Activated T-cell treated with anti-CD3 and anti-CD28 coated beads, Interleukin-2, amount 50 U/mL, for 24 hours (primary cell): ENCODE measurements at regions not wholly inside any gene's neighbourhood (a gene's known extent, or its start where the extent isn't known, plus 50 kb on each side); places are given as distances from the start of the nearest gene placed in this dataset.

Experiments used
- DNase-seq: peaks from one replicate; pipeline ENCODE4 v3.0.0-alpha.2; 2020
- H3K27ac Mint-ChIP-seq: 2 replicates; pipeline ENCODE4 v1.8.0; 2020; ENCODE audit warnings: mild to moderate bottlenecking, mixed read lengths
- H3K27me3 Mint-ChIP-seq: 2 replicates; pipeline ENCODE4 v1.8.0; 2020; ENCODE audit warnings: mixed read lengths
- H3K36me3 Mint-ChIP-seq: 2 replicates; pipeline ENCODE4 v1.8.0; 2020; ENCODE audit warnings: low read depth, mixed read lengths
- H3K4me1 Mint-ChIP-seq: 2 replicates; pipeline ENCODE4 v1.8.0; 2020; ENCODE audit warnings: low read depth, mixed read lengths
- H3K4me3 Mint-ChIP-seq: 2 replicates; pipeline ENCODE4 v1.8.0; 2020; ENCODE audit warnings: mild to moderate bottlenecking, moderate library complexity, mixed read lengths
- H3K9me3 Mint-ChIP-seq: 2 replicates; pipeline ENCODE4 v1.8.0; 2020; ENCODE audit warnings: mixed read lengths

DNA sequence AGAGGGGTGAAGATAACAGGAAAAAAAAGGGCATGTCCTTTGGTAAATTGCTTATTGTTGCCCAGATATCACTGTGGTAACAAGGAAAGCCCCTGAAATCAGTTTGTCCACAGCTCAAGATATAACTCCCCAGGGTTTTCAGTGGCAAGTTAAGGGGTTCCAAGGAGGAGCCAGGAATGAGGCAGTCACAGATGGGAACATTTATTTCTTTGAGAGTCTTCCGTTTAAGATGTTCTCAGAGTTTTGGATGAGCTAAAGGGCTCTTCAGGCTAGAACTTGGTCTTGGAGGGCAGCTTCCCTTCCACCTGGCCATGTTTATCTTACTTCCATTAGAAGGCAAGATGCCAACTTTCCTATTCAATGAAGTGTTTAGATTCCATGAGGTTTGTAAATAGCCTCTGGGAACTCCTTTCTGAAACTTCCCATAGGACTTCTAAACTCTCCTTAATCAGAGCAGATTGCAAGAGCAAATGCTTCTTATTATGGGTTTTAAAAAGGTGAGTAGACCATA is 277.6 kb upstream of the TNC start:
- Mint-ChIP-seq H3K27ac (no peak overlapping the region), H3K4me3 (no peak overlapping the region), H3K36me3 (no peaks in the 10 kb centered on the region), H3K9me3 (no peaks in the 10 kb centered on the region), H3K27me3 (peaks cover 5% of the 10 kb centered on the region), H3K4me1 (no peaks in the 10 kb centered on the region)
- DNase-seq = no peak

DNA sequence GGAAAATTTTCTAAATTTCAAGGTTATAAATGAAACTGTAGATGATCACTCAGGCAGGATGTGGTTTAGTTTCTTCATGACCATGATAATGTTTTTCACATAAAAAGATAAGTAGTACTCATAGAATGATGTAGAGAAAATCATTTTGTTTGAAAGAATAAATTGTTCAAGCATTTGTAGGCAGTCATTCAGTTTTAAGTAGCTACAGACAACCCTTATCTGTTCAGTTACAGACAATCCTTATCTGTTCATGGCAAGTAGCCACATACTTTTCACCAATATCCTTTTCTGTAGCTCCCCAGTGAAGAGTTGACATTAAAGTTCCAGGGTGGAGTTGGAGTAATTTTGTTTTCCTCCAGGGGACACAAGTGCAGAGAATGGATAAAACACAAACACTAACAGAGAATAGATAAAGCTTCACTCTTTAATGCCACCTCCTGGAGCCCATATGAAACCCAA is 278.1 kb upstream of the TNC start:
- Mint-ChIP-seq H3K9me3 (no peaks in the 10 kb centered on the region), H3K4me3 (no peak overlapping the region), H3K36me3 (no peaks in the 10 kb centered on the region), H3K27ac (no peak overlapping the region), H3K27me3 (peaks cover 5% of the 10 kb centered on the region), H3K4me1 (no peaks in the 10 kb centered on the region)
- DNase-seq = no peak

DNA sequence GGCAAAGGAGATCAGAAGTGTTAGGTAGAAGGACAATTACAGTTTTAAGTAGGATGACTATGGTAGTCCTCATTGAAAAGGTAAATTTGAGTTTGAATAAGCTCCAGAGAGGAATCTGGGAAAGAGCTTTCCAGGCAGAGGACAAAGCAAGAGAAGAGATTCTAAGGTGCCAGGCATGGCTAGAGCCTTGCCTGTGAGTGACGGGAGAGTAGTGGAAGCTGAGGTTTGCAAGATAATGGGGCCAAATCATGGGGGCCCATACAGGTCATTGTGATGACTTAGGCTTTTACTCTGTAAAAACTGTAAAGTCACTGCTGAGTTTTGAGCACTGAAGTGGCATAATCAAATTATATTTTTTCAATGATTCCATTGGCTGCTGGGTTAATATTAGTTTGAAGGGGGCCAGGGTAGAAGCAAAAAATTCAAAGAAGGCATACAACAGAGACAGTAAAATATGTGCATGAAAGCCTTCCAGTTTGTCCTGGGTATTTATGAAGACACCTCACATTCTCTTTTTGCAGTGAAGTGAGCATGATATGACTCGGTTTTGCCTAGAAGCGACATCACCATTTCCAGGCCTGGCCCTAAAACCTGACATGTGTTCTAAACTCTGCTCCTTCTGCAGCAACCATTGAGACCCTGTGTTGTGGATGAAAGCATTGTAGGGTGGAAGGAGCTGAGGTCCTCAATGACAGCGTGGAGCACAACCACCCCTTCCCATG is 279.8 kb upstream of the TNC start:
- H3K9me3 Mint-ChIP-seq = no peaks in the 10 kb centered on the region
- no peaks in the 10 kb centered on the region for H3K36me3 Mint-ChIP-seq
- no peaks in the 10 kb centered on the region for H3K4me1 Mint-ChIP-seq
- peaks cover 5% of the 10 kb centered on the region for H3K27me3 Mint-ChIP-seq
- no peak overlapping the region for H3K4me3 Mint-ChIP-seq
- H3K27ac Mint-ChIP-seq = no peak overlapping the region
- no peak for DNase-seq

DNA sequence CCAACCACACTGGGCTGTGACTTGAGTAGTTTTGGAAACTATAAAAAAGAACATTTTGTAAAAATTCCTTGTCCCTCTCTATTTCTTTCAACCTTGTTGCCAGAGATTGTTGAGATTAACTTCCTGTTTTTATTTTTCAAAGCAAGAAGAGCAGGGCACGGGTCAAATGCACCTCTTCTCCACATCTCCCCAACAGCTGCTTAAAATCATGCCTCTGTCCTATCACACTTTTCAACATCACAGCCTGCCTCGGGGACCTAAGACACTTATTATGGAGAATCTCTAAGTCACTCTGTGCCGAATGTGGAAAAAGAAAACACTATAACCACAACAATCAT is 280.3 kb upstream of the TNC start:
- no peak for DNase-seq
- H3K27ac Mint-ChIP-seq = no peak overlapping the region
- no peak overlapping the region for H3K4me3 Mint-ChIP-seq
- H3K36me3 Mint-ChIP-seq = no peaks in the 10 kb centered on the region
- no peaks in the 10 kb centered on the region for H3K9me3 Mint-ChIP-seq
- H3K4me1 Mint-ChIP-seq = no peaks in the 10 kb centered on the region
- peaks cover 5% of the 10 kb centered on the region for H3K27me3 Mint-ChIP-seq

DNA sequence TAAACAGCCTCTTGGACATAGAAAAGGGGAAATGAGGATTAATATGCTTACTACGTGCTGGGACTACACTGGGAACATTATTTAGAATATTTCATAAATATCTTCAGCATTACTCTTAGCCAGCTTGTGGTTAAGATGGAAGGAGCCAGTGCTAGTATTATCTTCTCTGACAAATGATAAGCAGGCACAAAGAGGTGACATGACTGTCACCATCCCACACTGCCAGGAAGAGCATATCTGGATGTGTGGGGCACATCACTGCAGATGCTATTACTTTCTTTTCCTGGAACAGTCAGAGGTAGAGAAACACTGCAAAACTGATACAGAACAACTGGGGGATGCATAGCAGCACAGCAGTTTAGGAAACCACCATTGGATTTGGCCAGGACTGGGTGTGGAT is 281.0 kb upstream of the TNC start:
- Mint-ChIP-seq H3K27me3 (peaks cover 5% of the 10 kb centered on the region), H3K27ac (no peak overlapping the region), H3K4me1 (no peaks in the 10 kb centered on the region), H3K9me3 (no peaks in the 10 kb centered on the region), H3K36me3 (no peaks in the 10 kb centered on the region), H3K4me3 (no peak overlapping the region)
- DNase-seq = no peak

DNA sequence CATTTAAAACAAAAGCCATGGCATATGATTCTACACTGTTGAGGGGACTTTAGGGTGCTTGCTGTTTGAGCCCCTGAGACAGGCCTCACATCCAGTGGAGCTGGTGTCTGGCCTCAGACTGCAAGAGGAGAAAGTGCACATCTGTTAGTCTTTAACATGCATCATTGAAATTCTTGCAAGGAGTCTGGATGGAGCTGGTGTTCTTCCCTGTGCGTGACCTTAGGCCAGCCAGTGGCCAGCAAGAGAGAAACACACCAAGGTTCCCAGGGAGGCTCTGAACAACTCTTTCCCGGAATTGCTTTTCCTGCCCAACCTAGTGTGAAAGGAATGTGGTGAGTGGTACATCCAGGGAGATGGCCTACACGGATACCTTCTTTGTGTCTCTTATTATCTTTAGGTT is 282.8 kb upstream of the TNC start:
- no peaks in the 10 kb centered on the region for H3K36me3 Mint-ChIP-seq
- no peak for DNase-seq
- no peak overlapping the region for H3K4me3 Mint-ChIP-seq
- no peaks in the 10 kb centered on the region for H3K4me1 Mint-ChIP-seq
- no peak overlapping the region for H3K27ac Mint-ChIP-seq
- H3K9me3 Mint-ChIP-seq = no peaks in the 10 kb centered on the region
- H3K27me3 Mint-ChIP-seq = peaks cover 8% of the 10 kb centered on the region

DNA sequence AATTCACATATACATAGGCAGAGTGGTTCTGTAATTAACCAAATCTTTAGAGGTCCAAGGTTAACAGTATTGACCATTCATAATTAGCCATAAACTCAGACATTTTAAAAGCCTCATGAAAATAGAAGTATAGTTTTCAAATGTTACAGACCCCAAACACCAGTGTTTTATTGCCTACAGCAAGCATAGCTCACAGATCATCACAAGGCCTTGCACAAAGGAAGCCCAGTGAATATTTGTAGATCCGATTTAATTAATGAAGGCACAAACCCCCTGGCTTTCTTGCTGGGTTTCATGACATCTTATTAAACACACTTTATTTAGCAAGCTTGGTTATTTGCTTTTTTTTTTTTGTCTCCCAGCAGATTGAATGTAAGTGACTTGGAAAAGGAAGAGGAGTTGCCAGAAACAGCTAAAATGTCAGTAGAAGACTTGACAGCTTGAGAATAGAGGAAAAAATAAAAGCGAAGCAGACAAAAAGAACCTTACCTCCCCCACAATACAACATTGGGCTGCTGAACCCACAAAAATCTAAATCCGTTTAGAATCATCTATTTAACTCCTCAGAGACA is 283.9 kb upstream of the TNC start:
- H3K9me3 Mint-ChIP-seq = no peaks in the 10 kb centered on the region
- H3K4me1 Mint-ChIP-seq = no peaks in the 10 kb centered on the region
- H3K27me3 Mint-ChIP-seq = peaks cover 19% of the 10 kb centered on the region
- H3K4me3 Mint-ChIP-seq = no peak overlapping the region
- no peaks in the 10 kb centered on the region for H3K36me3 Mint-ChIP-seq
- H3K27ac Mint-ChIP-seq = no peak overlapping the region
- no peak for DNase-seq

DNA sequence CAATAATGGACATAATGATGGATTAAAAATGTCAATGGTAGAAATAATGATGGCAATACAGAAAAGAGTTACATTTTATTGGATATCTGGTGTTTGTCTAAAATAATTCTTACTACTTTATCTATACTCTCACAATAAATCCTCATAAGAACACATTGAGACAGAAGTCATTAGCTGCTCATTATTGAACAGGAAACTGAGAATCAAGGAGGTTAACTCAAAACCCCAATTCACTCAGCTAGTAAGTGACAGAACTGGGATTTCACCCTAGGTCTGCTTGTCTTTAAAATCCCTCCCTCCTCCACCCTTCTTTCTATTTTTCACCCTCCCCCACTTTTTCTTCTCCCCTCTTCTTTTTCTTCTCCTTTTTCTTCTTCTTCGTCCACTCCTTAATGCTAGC is 285.8 kb upstream of the TNC start:
- no peak overlapping the region for H3K27ac Mint-ChIP-seq
- no peak for DNase-seq
- H3K4me3 Mint-ChIP-seq = no peak overlapping the region
- no peaks in the 10 kb centered on the region for H3K9me3 Mint-ChIP-seq
- H3K4me1 Mint-ChIP-seq = no peaks in the 10 kb centered on the region
- H3K27me3 Mint-ChIP-seq = peaks cover 16% of the 10 kb centered on the region
- no peaks in the 10 kb centered on the region for H3K36me3 Mint-ChIP-seq

DNA sequence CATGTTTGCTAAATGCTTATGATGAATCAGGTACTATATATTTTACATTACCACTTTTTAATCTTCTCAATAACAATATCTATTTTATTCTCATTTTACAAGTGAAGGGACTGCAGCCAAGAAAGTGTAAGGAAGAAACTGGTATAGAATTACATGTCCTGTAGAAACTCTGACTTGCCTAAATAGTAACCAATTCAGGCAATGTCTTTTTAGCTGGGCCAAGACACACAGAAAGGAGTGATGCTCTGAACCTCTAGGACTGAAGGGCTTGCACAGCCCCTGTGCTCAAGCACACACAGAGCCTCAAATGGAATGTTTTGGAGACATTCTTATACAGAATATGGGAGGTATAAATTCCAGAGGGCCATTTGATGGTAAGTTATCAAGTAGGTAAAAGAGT is 286.4 kb upstream of the TNC start:
- Mint-ChIP-seq H3K27ac (no peak overlapping the region), H3K36me3 (no peaks in the 10 kb centered on the region), H3K4me3 (no peak overlapping the region), H3K4me1 (no peaks in the 10 kb centered on the region), H3K27me3 (peaks cover 21% of the 10 kb centered on the region), H3K9me3 (no peaks in the 10 kb centered on the region)
- no peak for DNase-seq

DNA sequence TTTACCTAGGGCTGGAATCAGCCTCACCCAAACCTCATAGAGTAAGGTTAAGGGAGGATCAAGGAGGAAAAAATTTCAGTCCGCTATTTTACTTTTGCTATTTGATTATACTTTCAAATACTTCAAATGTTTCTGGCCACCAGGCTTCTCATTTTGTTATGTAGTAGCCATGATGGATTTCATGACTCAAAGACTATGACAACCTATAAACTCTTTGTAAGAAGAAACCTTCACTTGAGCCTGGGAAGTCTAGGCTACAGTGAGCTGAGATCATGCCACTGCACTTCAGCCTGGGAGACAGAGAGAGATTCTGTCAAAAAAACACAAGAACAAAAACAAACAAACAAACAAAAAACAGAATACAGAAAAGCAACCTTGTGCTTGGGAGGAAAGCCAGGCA is 293.6 kb upstream of the TNC start:
- Mint-ChIP-seq H3K9me3 (no peaks in the 10 kb centered on the region), H3K4me3 (no peak overlapping the region), H3K4me1 (no peaks in the 10 kb centered on the region), H3K27ac (no peak overlapping the region), H3K36me3 (no peaks in the 10 kb centered on the region), H3K27me3 (peaks cover 16% of the 10 kb centered on the region)
- DNase-seq = no peak

DNA sequence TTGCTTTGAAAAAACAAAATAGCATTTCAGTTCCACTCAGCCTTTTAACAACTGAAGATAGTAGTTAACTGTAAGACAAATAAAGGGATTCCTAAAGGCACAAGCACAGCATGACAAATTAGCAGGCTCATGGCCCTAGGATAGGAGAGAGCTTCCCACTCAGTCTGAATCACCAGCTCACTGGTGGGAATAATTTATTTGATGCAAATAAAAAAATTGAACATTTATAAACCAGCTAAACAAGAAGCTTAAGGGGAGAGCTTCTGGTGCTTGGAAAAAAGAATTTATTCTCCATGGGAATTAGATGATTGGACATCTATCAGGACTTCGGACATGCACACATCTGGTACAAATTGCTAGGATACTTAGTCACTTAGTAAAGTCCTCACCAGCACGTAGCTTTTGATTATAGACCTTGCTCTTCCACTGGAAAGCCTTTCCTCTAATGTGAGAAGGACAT is 294.1 kb upstream of the TNC start:
- Mint-ChIP-seq H3K36me3 (no peaks in the 10 kb centered on the region), H3K4me3 (no peak overlapping the region), H3K27me3 (peaks cover 13% of the 10 kb centered on the region), H3K9me3 (no peaks in the 10 kb centered on the region), H3K27ac (no peak overlapping the region), H3K4me1 (no peaks in the 10 kb centered on the region)
- no peak for DNase-seq

DNA sequence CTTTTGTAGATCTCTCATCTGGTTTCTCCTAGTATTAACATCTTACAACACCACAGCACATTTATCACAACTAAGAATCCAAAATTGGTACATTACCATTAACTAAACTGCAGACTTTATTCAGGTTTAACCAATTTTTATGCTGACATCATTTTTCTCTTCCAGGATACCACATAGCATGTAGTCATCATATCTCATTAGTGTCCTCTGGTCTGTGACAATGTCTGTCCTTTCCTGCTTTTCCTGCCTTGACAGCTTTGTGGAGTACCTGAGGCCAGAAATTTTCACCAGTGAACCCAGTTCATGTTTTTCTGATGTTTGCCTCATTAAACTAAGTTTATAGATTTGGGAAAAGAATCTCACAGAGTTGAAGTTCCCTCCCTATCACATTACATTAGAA is 294.7 kb upstream of the TNC start:
- Mint-ChIP-seq H3K4me3 (no peak overlapping the region), H3K4me1 (no peaks in the 10 kb centered on the region), H3K27ac (no peak overlapping the region), H3K9me3 (no peaks in the 10 kb centered on the region), H3K27me3 (peaks cover 13% of the 10 kb centered on the region), H3K36me3 (no peaks in the 10 kb centered on the region)
- DNase-seq = no peak

DNA sequence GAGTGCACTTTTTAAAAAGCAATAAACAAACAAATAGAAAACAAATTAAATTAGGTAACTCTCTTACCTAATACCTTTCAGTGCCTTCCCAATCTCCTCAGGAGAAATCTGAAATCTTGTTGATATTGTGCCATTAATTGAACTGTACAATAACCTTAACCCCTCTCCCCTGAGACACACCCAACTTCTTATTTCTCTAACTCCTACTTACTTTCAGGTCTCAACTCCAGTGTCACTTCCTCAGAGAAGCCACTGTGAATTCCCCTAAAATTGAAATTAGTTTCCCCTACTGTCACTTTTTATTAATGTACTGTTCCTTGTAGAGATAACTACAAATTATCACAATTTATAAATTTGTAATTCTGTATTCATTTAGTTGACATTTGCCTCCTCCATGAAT is 295.3 kb upstream of the TNC start:
- no peak for DNase-seq
- Mint-ChIP-seq H3K4me3 (no peak overlapping the region), H3K9me3 (no peaks in the 10 kb centered on the region), H3K36me3 (no peaks in the 10 kb centered on the region), H3K27me3 (peaks cover 12% of the 10 kb centered on the region), H3K27ac (no peak overlapping the region), H3K4me1 (no peaks in the 10 kb centered on the region)

DNA sequence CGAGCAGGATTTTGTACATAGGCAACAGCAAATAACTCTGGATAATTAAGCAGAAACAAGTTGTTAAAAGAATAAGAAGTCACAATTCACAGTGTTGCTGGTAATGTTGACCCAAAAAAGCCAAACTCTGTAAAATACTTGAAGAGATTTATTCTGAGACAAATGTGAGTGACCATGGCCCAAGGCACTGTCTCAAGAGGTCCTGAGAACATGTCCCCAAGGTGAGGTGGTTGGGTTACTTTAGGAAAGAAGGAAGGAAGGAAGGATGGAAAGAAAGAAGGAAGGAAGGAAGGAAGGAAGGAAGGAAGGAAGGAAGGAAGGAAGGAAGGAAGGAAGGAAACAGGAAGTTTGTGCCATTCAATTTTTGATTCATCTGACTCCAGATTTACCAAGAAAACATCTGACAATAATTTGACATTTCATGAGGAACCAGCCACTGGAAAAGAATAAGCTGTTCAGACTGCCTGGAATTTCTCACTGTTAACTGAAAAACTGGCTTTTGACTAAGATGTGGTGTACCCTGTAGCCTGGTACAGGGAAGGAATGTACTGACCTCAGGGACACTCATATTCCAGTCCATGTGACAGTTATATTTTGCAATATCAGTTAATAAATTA is 295.9 kb upstream of the TNC start:
- no peak for DNase-seq
- Mint-ChIP-seq H3K4me1 (no peaks in the 10 kb centered on the region), H3K27me3 (peaks cover 9% of the 10 kb centered on the region), H3K27ac (no peak overlapping the region), H3K9me3 (no peaks in the 10 kb centered on the region), H3K4me3 (no peak overlapping the region), H3K36me3 (no peaks in the 10 kb centered on the region)

DNA sequence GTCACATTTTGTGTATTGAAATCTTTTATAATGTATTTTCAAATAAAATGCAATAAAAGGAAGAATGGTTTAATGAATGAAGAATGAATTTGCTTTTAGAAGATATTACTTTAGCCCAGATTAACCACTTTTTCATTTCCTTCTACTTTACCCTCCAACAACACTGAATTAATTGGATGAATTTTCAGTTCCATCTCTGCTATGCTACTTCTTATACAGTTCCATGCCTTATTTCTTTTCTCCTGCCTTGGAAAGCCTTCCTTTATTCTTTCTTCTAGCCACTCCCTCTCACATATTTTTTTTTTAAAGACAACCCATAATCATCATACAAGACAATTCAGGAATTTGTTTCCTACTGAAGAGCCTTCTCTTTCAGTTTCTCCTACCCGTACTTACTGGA is 296.6 kb upstream of the TNC start:
- no peaks in the 10 kb centered on the region for H3K9me3 Mint-ChIP-seq
- H3K27ac Mint-ChIP-seq = no peak overlapping the region
- H3K36me3 Mint-ChIP-seq = no peaks in the 10 kb centered on the region
- H3K4me1 Mint-ChIP-seq = no peaks in the 10 kb centered on the region
- no peak for DNase-seq
- H3K4me3 Mint-ChIP-seq = no peak overlapping the region
- H3K27me3 Mint-ChIP-seq = peaks cover 6% of the 10 kb centered on the region
